ENCODE measurements at regions not wholly inside any gene's neighbourhood (a gene's known extent, or its start where the extent isn't known, plus 50 kb on each side); places are given as distances from the start of the nearest gene placed in this dataset.

- FAIRE-seq, result no peak
- dilution Hi-C loops (cut with MboI; ENCODE audit: extremely low pct_ligation_motif_present, low sequenced_read_pairs), result no loop called here
- Histone ChIP-seq H4K20me1 (ENCODE audit: control insufficient read depth, extremely low read depth, insufficient read depth, low read length) (no peaks in the 10 kb centered on the region), H3K4me3 (ENCODE audit: control insufficient read depth in 2 of 3, extremely low read depth in 1 of 3, insufficient read depth in 2 of 3, low read depth in 1 of 3, low read length in 3 of 3) (no peak overlapping the region), H3K9me1 (ENCODE audit: control insufficient read depth, extremely low read depth, insufficient read depth, low read length) (no peaks in the 10 kb centered on the region), H3K36me3 (ENCODE audit: control insufficient read depth in 2 of 2, extremely low read depth in 1 of 2, insufficient read depth in 2 of 2, low read length in 2 of 2) (no peaks in the 10 kb centered on the region), H3K27ac (ENCODE audit: control insufficient read depth, insufficient read depth, low read length) (no peak overlapping the region), H3K27me3 (ENCODE audit: control insufficient read depth, extremely low read depth, insufficient read depth, low read length) (no peaks in the 10 kb centered on the region), H3K4me1 (ENCODE audit: control insufficient read depth, extremely low read depth, insufficient read depth, low read length) (peaks cover 28% of the 10 kb centered on the region), H3K9me3 (ENCODE audit: control insufficient read depth, low read depth, low read length) (no peaks in the 10 kb centered on the region), H2AFZ (ENCODE audit: control insufficient read depth, low read length) (no peak overlapping the region), H3K9ac (ENCODE audit: control insufficient read depth, extremely low read depth, insufficient read depth, low read length) (no peak overlapping the region), H3K79me2 (ENCODE audit: control insufficient read depth, insufficient read depth, low read length) (no peaks in the 10 kb centered on the region), H3K4me2 (ENCODE audit: control insufficient read depth, extremely low read depth, insufficient read depth, low read depth, low read length) (no peak overlapping the region)
- no peak for DNase-seq (ENCODE audit: low read depth, low spot score)
- TF ChIP-seq EZH2 (IDR thresholded peaks at IDR 0.05; ENCODE audit: low read length) (no peak), CTCF (optimal IDR thresholded peaks at IDR 0.05 in 1 of 3, IDR thresholded peaks at IDR 0.05 in 1 of 3, conservative IDR thresholded peaks at IDR 0.05 in 1 of 3; ENCODE audit: extremely low read depth in 1 of 3, insufficient read depth in 2 of 3, low read length in 3 of 3) (no peak)
Observed at GRCh38 chr12:39124768-39125167, 219.4 kb upstream of the CPNE8 start.

- dilution Hi-C loops (cut with MboI; ENCODE audit: extremely low pct_ligation_motif_present, low sequenced_read_pairs), result no loop called here
- Histone ChIP-seq H3K9ac (ENCODE audit: control insufficient read depth, extremely low read depth, insufficient read depth, low read length) (no peak overlapping the region), H3K27ac (ENCODE audit: control insufficient read depth, insufficient read depth, low read length) (no peak overlapping the region), H3K27me3 (ENCODE audit: control insufficient read depth, extremely low read depth, insufficient read depth, low read length) (no peaks in the 10 kb centered on the region), H3K9me3 (ENCODE audit: control insufficient read depth, low read depth, low read length) (no peaks in the 10 kb centered on the region), H3K4me2 (ENCODE audit: control insufficient read depth, extremely low read depth, insufficient read depth, low read depth, low read length) (no peak overlapping the region), H2AFZ (ENCODE audit: control insufficient read depth, low read length) (no peak overlapping the region), H3K36me3 (ENCODE audit: control insufficient read depth in 2 of 2, extremely low read depth in 1 of 2, insufficient read depth in 2 of 2, low read length in 2 of 2) (no peaks in the 10 kb centered on the region), H3K4me1 (ENCODE audit: control insufficient read depth, extremely low read depth, insufficient read depth, low read length) (peaks cover 28% of the 10 kb centered on the region), H3K9me1 (ENCODE audit: control insufficient read depth, extremely low read depth, insufficient read depth, low read length) (no peaks in the 10 kb centered on the region), H3K79me2 (ENCODE audit: control insufficient read depth, insufficient read depth, low read length) (no peaks in the 10 kb centered on the region), H4K20me1 (ENCODE audit: control insufficient read depth, extremely low read depth, insufficient read depth, low read length) (no peaks in the 10 kb centered on the region), H3K4me3 (ENCODE audit: control insufficient read depth in 2 of 3, extremely low read depth in 1 of 3, insufficient read depth in 2 of 3, low read depth in 1 of 3, low read length in 3 of 3) (no peak overlapping the region)
- TF ChIP-seq EZH2 (IDR thresholded peaks at IDR 0.05; ENCODE audit: low read length) (no peak), CTCF (optimal IDR thresholded peaks at IDR 0.05 in 1 of 3, IDR thresholded peaks at IDR 0.05 in 1 of 3, conservative IDR thresholded peaks at IDR 0.05 in 1 of 3; ENCODE audit: extremely low read depth in 1 of 3, insufficient read depth in 2 of 3, low read length in 3 of 3) (no peak)
- DNase-seq (ENCODE audit: low read depth, low spot score) (no peak), FAIRE-seq (peak; percentile 81)
Observed at GRCh38 chr12:39123580-39124253, 218.3 kb upstream of the CPNE8 start.

Measured in keratinocyte (primary cell).